A549 (cell line): ENCODE measurements at regions not wholly inside any gene's neighbourhood (a gene's known extent, or its start where the extent isn't known, plus 50 kb on each side); places are given as distances from the start of the nearest gene placed in this dataset.

Experiments
- CTCF ChIP-seq: fragments of >200 bp; sonication (Bioruptor Twin); formaldehyde crosslinking; IDR thresholded peaks from 3 replicates; pipeline ENCODE4 v1.5.1; 2016
- MAX ChIP-seq: IDR thresholded peaks from 2 replicates; pipeline ENCODE4 v1.6.1; 2012
- POLR2A ChIP-seq: IDR thresholded peaks from 2 replicates; pipeline ENCODE4 v1.6.1; 2012; ENCODE audit warnings: mild to moderate bottlenecking, low read length
- RAD21 ChIP-seq, 2 experiments: fragments of >200 bp in 1 of 2; sonication (Bioruptor Twin) in 1 of 2; formaldehyde crosslinking in 1 of 2; IDR thresholded peaks in 1 of 2; conservative IDR thresholded peaks in 1 of 2; 2 replicates in 1 of 2; 3 replicates in 1 of 2; pipeline ENCODE4 v1.6.1; 2012 to 2018; ENCODE audit warnings: inconsistent platforms in 1 of 2

- TF ChIP-seq RAD21 (conservative IDR thresholded peaks at IDR 0.05 in 1 of 2, IDR thresholded peaks at IDR 0.05 in 1 of 2) (no peak), CTCF (no peak), MAX (no peak), POLR2A (no peak)
Measured at GRCh38 chr5:89229331-89230070, 346.5 kb upstream of the MEF2C start.
